H9 (cell line): ENCODE measurements at regions not wholly inside any gene's neighbourhood (a gene's known extent, or its start where the extent isn't known, plus 50 kb on each side); places are given as distances from the start of the nearest gene placed in this dataset.
"Not testable (repeated sequence)": the region's sequence is repeated elsewhere in the genome, so short reads cannot be mapped to it uniquely, and the experiment has no call there.

Experiments used
- DNase-seq: peaks from one replicate; pipeline ENCODE4 v3.0.0-alpha.2; 2017
- H2AFZ ChIP-seq: one replicate; pipeline ENCODE4 v1.6.1; 2013; ENCODE audit warnings: mild to moderate bottlenecking, low read length, control low read depth, moderate library complexity
- H2AK5ac ChIP-seq: 2 replicates; pipeline ENCODE4 v1.6.1; 2013; ENCODE audit warnings: low read length, control low read depth, mixed read lengths; ENCODE audit not compliant: insufficient read length
- H2BK120ac ChIP-seq: one replicate; pipeline ENCODE4 v1.6.1; 2013; ENCODE audit warnings: low read depth, mild to moderate bottlenecking, low read length, control low read depth, inconsistent platforms; ENCODE audit not compliant: poor library complexity, severe bottlenecking
- H2BK12ac ChIP-seq: 2 replicates; pipeline ENCODE4 v1.6.1; 2013; ENCODE audit warnings: low read length, control low read depth, mixed read lengths, low read depth; ENCODE audit not compliant: insufficient read length
- H2BK15ac ChIP-seq: 2 replicates; pipeline ENCODE4 v1.6.1; 2013; ENCODE audit warnings: low read depth, low read length, control low read depth
- H2BK20ac ChIP-seq: one replicate; pipeline ENCODE4 v1.6.1; 2013; ENCODE audit warnings: low read depth, mild to moderate bottlenecking, low read length, control low read depth, inconsistent platforms; ENCODE audit not compliant: poor library complexity, severe bottlenecking
- H2BK5ac ChIP-seq: 2 replicates; pipeline ENCODE4 v1.6.1; 2013; ENCODE audit warnings: low read length, control low read depth, mixed read lengths; ENCODE audit not compliant: insufficient read length
- H3K14ac ChIP-seq: 2 replicates; pipeline ENCODE4 v1.6.1; 2013; ENCODE audit warnings: low read length, control low read depth; ENCODE audit not compliant: insufficient read depth
- H3K18ac ChIP-seq: 2 replicates; pipeline ENCODE4 v1.6.1; 2013; ENCODE audit warnings: low read depth, mild to moderate bottlenecking, mixed read lengths, low read length, control low read depth; ENCODE audit not compliant: insufficient read length
- H3K23ac ChIP-seq: 2 replicates; pipeline ENCODE4 v1.6.1; 2013; ENCODE audit warnings: low read length, control low read depth, mixed read lengths, low read depth; ENCODE audit not compliant: insufficient read length
- H3K23me2 ChIP-seq: 2 replicates; pipeline ENCODE4 v1.6.1; 2013; ENCODE audit warnings: low read depth, mild to moderate bottlenecking, mixed read lengths, low read length, control low read depth; ENCODE audit not compliant: insufficient read length, poor library complexity, severe bottlenecking
- H3K27ac ChIP-seq: 2 replicates; pipeline ENCODE4 v1.5.1; 2013; ENCODE audit warnings: low read length, control low read depth, mixed read lengths, low read depth; ENCODE audit not compliant: insufficient read length
- H3K27me3 ChIP-seq: 2 replicates; pipeline ENCODE4 v1.6.1; 2013; ENCODE audit warnings: low read length, control low read depth, inconsistent platforms; ENCODE audit not compliant: insufficient read depth
- H3K4ac ChIP-seq: 2 replicates; pipeline ENCODE4 v1.6.1; 2013; ENCODE audit warnings: low read depth, mild to moderate bottlenecking, control low read depth, inconsistent platforms, low read length, moderate library complexity
- H3K4me1 ChIP-seq: 2 replicates; pipeline ENCODE4 v1.6.1; 2013; ENCODE audit warnings: low read length, control low read depth, inconsistent platforms; ENCODE audit not compliant: insufficient read depth
- H3K4me2 ChIP-seq: 2 replicates; pipeline ENCODE4 v1.6.1; 2013; ENCODE audit warnings: low read length, control low read depth, mixed read lengths; ENCODE audit not compliant: insufficient read length, insufficient read depth
- H3K56ac ChIP-seq: 2 replicates; pipeline ENCODE4 v1.6.1; 2013; ENCODE audit warnings: low read depth, mild to moderate bottlenecking, mixed read lengths, low read length, control low read depth; ENCODE audit not compliant: insufficient read length
- H3K79me1 ChIP-seq: 2 replicates; pipeline ENCODE4 v1.6.1; 2013; ENCODE audit warnings: low read depth, mild to moderate bottlenecking, moderate library complexity, low read length, control low read depth, inconsistent platforms; ENCODE audit not compliant: insufficient read depth, poor library complexity, severe bottlenecking
- H3K79me2 ChIP-seq: 2 replicates; pipeline ENCODE4 v1.6.1; 2013; ENCODE audit warnings: low read length, control low read depth, inconsistent platforms; ENCODE audit not compliant: insufficient read depth
- H3K9ac ChIP-seq: 2 replicates; pipeline ENCODE4 v1.6.1; 2013; ENCODE audit warnings: low read length, control low read depth, mixed read lengths; ENCODE audit not compliant: insufficient read length; ENCODE audit errors: extremely low read depth
- H3K9me3 ChIP-seq: one replicate; pipeline ENCODE4 v1.6.1; 2013; ENCODE audit warnings: low read depth, low read length, inconsistent platforms; ENCODE audit not compliant: control insufficient read depth
- H3T11ph ChIP-seq: one replicate; pipeline ENCODE4 v1.6.1; 2013; ENCODE audit warnings: mild to moderate bottlenecking, low read length, control low read depth, inconsistent platforms
- H4K20me1 ChIP-seq: one replicate; pipeline ENCODE4 v1.6.1; 2013; ENCODE audit not compliant: control insufficient read depth, insufficient read length, insufficient read depth
- H4K5ac ChIP-seq: 2 replicates; pipeline ENCODE4 v1.6.1; 2013; ENCODE audit warnings: low read depth, mild to moderate bottlenecking, mixed read lengths, low read length, control low read depth; ENCODE audit not compliant: insufficient read length
- H4K8ac ChIP-seq: replicated peaks from 2 replicates; pipeline ENCODE4 v1.6.1; 2013; ENCODE audit warnings: low read length, control low read depth, mixed read lengths, low read depth; ENCODE audit not compliant: insufficient read length
- H4K91ac ChIP-seq: 2 replicates; pipeline ENCODE4 v1.6.1; 2013; ENCODE audit warnings: low read depth, mild to moderate bottlenecking, moderate library complexity, mixed read lengths, low read length, control low read depth; ENCODE audit not compliant: insufficient read length
- H3K27ac Mint-ChIP-seq, 3 experiments: 2 replicates in 2 of 3; 3 replicates in 1 of 3; pipeline ENCODE4 v1.8.0; 2020 to 2021; ENCODE audit warnings: mixed read lengths in 3 of 3, mild to moderate bottlenecking in 1 of 3, moderate library complexity in 1 of 3
- H3K27me3 Mint-ChIP-seq: 2 replicates; pipeline ENCODE4 v1.8.0; 2021; ENCODE audit warnings: low read depth, mild to moderate bottlenecking, moderate library complexity, mixed read lengths
- H3K36me3 Mint-ChIP-seq, 3 experiments: 2 replicates in 2 of 3; 3 replicates in 1 of 3; pipeline ENCODE4 v1.8.0; 2020 to 2021; ENCODE audit warnings: low read depth in 3 of 3, mixed read lengths in 3 of 3; ENCODE audit not compliant: insufficient read depth in 1 of 3
- H3K4me1 Mint-ChIP-seq, 2 experiments: 2 replicates each; pipeline ENCODE4 v1.8.0; 2020; ENCODE audit warnings: mixed read lengths in 2 of 2
- H3K4me3 Mint-ChIP-seq, 2 experiments: 2 replicates in 1 of 2; 3 replicates in 1 of 2; pipeline ENCODE4 v1.8.0; 2020 to 2021; ENCODE audit warnings: mild to moderate bottlenecking in 2 of 2, mixed read lengths in 2 of 2, moderate library complexity in 1 of 2
- H3K9me3 Mint-ChIP-seq, 2 experiments: 2 replicates in 1 of 2; 3 replicates in 1 of 2; pipeline ENCODE4 v1.8.0; 2020; ENCODE audit warnings: mild to moderate bottlenecking in 2 of 2, mixed read lengths in 2 of 2, moderate library complexity in 1 of 2
- CTCF ChIP-seq: fragments of 200-600 bp; sonication (generic); conservative IDR thresholded peaks from 3 replicates; pipeline ENCODE4 v1.8.0; 2021; ENCODE audit warnings: antibody characterized with exemption, mild to moderate bottlenecking
- WGBS: extraction: QIAGEN DNeasy Blood & Tissue Kit; methylation state at CpG from one replicate; pipeline ENCODE4 v1.1.7; 2013; ENCODE audit warnings: missing lambda C conversion rate, low lambda C conversion rate, mixed read lengths; ENCODE audit not compliant: insufficient read length; ENCODE audit errors: extremely low coverage; 5-methylcytosine and 5-hydroxymethylcytosine counted together

- Histone ChIP-seq H2BK12ac (no peak overlapping the region), H4K91ac (no peak overlapping the region), H3K4ac (no peak overlapping the region), H3K23me2 (no peaks in the 10 kb centered on the region), H2AFZ (no peak overlapping the region), H2BK5ac (no peak overlapping the region), H2AK5ac (no peak overlapping the region), H2BK15ac (no peak overlapping the region), H4K8ac (no peak overlapping the region), H3K23ac (no peak overlapping the region), H3K56ac (no peak overlapping the region), H3K4me2 (no peak overlapping the region), H3K14ac (no peak overlapping the region), H4K5ac (no peak overlapping the region), H2BK120ac (no peak overlapping the region), H3K9me3 (peaks cover 93% of the 10 kb centered on the region), H4K20me1 (no peaks in the 10 kb centered on the region), H2BK20ac (no peak overlapping the region), H3K9ac (no peak overlapping the region), H3K27ac (no peak overlapping the region), H3K4me1 (no peaks in the 10 kb centered on the region), H3K18ac (no peak overlapping the region), H3T11ph (no peak overlapping the region), H3K79me1 (no peaks in the 10 kb centered on the region), H3K79me2 (no peaks in the 10 kb centered on the region), H3K27me3 (no peaks in the 10 kb centered on the region)
- TF ChIP-seq CTCF: no peak
- Mint-ChIP-seq H3K27me3 (no peaks in the 10 kb centered on the region), H3K4me1 (no peaks in the 10 kb centered on the region), H3K36me3 (peaks cover 0 to 2% (median 1%) of the 10 kb centered on the region in 3 experiments; a peak in 4 of 7 replicates), H3K27ac (no peak overlapping the region), H3K4me3 (no peak overlapping the region), H3K9me3 (no peaks in the 10 kb centered on the region; a peak in 2 of 5 replicates)
- DNase-seq: no peak
- no CpG with 5 or more reads among the region's 16 CpGs for WGBS
Observed at GRCh38 chr15:20280933-20281463, 260.6 kb downstream of the GOLGA6L6 start.

- H3K27ac ChIP-seq, H3K36me3 Mint-ChIP-seq, H3K79me2 ChIP-seq, H3K4ac ChIP-seq, H3K4me1 ChIP-seq, H4K20me1 ChIP-seq, H3T11ph ChIP-seq, H3K27me3 ChIP-seq, H4K8ac ChIP-seq, H3K27me3 Mint-ChIP-seq, H3K23ac ChIP-seq, H3K9me3 Mint-ChIP-seq, H2BK15ac ChIP-seq, H3K27ac Mint-ChIP-seq, H2AK5ac ChIP-seq, H3K14ac ChIP-seq, H3K23me2 ChIP-seq, H2BK20ac ChIP-seq, H2BK120ac ChIP-seq, H3K4me1 Mint-ChIP-seq, H3K56ac ChIP-seq, H3K9ac ChIP-seq, H2BK12ac ChIP-seq, H4K91ac ChIP-seq, DNase-seq, H2BK5ac ChIP-seq, H3K4me2 ChIP-seq, H2AFZ ChIP-seq, H3K79me1 ChIP-seq, H3K18ac ChIP-seq, H4K5ac ChIP-seq, H3K4me3 Mint-ChIP-seq: not testable (repeated sequence)
- no CpG with 5 or more reads among the region's 13 CpGs for WGBS
- peaks cover 93% of the 10 kb centered on the region for H3K9me3 ChIP-seq
Observed at GRCh38 chr15:20280141-20280932, 261.3 kb downstream of the GOLGA6L6 start.
